ENCODE measurements at regions not wholly inside any gene's neighbourhood (a gene's known extent, or its start where the extent isn't known, plus 50 kb on each side); places are given as distances from the start of the nearest gene placed in this dataset.

DNA sequence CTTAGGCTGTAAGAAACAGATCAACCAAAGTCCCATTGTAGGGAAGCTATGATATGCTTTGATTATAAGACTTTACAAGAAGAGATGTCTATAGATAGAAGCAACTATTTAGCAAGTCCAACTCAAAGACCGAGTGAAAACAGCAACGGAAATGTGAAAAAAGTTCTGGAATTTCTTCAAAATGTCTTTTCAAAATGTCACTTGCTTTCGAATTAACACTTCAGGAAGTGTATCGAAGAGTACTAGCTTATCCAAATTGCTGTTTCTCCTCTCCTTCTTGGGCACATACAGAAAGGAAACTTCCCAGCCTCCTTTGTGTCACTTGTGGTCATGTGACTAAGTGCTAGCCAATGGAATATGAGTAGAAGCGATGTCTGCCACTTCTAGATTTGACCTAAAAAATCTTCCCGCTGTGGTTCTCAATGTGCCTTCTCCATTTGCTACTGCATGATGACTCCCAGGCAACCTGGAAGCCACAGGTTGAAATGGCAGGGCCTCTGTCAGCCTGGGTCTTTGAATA, 89.9 kb downstream of the TSEN15 start:
- no peak for DNase-seq

DNA sequence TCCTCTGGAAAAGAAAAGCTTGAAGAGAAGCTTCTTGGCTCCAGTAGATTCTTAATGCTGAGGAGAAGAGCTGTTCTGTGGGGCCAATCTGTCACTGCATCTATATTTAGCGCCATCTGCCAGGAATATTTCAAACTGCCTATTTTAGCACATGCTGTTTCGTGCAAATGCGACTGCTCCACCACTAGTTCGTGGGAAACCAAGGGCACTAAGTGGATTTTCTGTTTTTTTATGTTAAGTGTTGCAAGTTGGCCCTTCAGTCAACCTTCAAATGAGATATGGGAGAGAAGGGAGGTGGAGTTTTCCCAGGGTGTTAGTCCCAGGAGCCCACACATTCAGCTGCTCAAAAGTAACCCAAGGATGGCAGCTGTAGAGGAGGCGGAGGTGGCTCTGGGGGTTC, 91.9 kb downstream of the TSEN15 start:
- no peak for DNase-seq

DNA sequence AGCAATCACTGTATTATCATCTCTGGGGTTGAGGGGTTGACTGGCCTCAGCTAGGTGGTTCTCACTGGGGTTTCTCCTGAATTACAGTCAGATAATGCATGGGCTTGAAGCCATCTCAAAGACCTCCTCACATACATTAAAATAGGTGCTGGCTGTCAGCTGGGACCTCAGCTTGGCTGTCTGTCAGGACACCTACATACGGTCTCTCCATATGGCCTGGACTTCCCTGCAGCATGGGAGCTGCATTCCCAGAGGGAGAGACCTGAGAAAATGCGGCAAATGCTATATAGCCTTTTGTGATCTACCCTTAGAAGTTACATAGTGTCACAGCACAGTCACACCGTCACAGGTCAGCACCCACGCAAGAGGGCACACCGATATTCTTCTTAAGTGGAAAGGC, 93.6 kb downstream of the TSEN15 start:
- DNase-seq = no peak

DNA sequence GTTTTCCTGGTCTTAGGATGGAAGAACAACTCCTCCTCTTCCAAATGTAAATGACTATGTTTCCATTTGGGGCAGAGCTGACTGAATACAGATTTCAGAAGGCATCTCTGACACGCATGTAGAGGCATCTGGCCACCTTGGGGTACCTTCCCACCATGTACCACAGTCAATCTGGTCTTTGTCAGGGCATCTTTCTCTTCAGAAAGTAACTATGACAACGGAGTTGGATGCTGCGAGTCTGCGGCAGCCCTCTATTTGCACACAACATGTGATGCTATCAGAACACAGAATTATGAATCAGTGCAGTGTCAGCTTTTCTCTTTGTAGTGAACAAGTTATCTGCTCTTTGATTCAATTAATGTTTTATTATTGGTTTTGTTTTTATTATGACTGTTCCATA, 94.7 kb downstream of the TSEN15 start:
- DNase-seq = no peak

DNA sequence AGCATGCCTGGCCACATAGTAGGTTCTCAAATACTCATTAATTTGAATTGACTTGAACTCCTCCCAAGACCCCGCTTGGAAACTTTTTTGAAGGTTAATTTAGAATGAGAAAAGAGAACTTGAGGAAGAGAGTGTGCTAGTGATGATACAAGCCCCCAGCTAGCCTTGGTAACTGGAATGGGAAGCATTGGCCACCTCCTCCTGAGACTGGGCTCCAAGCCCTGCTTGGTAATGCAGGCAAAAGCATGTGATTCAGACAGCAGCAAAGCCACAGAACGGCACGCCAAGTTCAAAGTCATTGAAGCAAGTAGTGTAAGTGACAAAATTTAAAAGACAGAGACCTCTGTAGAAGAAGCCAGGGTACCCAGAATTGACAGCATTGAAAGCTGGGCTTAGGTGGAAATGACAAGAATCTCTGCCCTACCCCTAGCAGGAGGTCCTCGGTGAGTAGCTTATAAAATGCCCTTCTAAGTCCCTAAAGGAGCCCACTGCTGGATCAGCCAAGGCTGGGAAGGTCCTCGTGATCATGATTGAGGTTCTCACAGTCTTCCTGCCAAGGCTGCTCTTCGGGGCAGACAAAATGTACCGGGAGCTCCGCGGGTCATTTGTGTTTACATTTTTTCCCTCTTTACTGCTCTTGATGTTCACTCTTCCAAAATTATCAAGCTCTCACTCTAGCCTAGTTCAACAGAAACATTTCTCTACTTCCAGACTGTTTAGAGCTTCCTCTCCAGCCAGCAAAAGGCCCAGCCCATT, 99.4 kb downstream of the TSEN15 start:
- no peak for DNase-seq

DNA sequence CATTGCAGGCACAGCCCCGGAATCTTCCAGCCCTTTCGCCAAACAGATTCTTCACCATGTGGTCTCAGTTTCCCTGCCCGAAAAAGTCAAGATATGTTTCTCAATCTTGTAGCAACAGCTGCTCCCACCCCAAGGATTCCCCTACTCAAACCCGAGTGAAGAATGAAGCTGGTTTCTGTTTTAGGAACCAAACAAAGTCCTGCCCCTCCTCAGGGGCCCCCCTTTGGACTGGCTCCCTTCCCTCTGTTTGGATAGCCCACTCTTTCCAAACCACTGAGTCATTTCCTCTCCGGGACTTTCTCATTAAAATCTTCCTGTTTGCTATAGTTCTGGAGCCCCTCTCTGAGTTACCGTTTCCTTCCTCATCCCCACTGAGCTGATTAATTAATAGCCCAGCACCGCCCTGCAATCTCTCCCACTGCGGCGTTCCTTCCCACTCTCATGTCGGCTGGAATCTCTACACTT, 100.9 kb downstream of the TSEN15 start:
- DNase-seq = no peak

DNA sequence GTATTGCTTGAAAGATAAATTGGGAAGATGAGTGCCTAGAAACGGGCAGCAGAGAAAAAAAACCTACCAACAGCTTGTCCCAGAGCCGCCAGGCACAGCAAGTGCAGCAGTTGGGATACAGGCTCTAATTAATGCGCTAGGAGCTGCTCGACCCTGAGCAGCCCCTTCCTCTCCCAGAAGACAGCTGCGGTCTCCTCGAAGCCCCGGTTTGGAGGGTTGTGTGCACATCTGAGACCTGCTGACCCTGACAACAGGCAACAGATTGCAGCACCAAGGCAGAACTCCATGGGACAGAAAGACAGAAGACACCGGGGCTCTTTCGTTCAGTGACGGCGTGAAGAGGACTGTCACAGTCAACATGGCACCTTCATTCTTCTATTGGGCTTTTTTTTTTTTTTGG, 101.4 kb downstream of the TSEN15 start:
- DNase-seq = no peak

DNA sequence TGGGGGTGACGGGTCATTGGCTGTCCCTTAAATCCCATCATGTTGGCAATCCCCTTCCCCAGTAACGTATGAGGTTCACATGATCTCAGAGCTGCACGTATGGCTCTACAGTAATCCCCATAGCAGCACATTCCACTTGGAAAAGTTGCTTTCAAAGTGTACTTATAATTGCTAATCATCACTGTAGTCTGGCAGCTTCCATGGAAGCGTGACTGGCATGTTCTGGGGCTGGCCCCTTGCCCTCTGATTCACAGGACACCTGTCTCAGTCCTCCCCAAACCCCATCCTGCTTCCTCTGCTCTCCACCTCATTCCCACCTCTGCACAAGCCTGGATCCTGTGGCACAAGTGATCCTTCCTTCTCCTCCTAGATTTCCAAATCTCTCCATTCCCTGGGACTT, 102.2 kb downstream of the TSEN15 start:
- no peak for DNase-seq

DNA sequence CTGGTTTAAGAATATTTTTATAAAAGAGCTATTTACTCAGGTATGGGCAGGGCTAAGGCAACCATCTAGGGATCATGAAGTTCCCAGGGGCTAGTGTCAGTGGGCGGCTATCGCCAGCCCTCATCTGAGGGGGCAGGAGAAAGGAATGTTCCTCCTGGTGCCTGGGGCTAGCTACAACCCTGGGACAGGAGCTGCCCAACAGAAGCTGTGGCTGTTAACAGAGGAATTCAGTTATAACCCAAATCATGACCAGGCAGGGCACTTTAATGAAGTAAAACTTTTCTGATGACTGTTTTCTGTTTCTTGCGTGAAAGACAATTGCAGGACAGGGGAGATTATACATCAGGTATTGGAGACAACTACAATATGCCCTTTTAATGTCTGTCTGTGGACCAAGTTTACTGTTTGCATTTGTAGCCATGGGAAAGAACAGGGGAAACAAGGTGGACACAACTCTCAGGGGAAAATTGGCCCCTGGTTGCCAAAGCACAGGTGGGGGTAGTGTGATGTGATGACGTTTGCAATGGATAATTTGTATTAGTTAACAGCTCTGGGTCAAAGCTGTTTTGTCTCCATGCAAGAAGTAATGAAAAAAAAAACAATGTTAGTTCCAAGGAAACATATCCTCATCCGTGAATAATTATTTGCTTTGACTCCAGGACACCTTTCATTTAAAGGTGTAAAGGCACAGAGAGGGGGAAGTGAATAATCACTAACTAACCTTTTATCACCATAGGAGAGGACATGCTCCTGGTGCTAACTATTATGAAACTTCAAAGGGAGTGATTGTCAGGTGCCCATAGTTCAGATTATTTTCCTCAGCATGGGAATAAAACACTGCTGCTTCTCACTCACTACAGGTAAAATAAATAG, 105.2 kb downstream of the TSEN15 start:
- DNase-seq = no peak

DNA sequence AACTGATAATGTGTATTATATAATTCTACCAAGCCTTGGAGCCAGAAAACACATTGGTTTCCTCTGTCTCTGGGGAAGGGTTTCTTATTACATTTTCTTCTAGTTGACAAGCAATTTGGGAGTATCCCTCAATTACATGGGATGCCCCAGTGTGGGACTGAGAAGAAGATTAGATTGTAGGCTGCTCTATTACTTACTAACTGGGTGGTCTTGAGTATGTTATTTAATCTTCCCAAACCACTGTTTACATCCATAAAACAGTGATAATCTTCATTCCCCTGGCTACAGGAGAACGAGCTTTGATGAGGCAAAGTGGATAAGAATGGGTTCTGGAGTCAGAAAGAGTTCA, 105.8 kb downstream of the TSEN15 start:
- no peak for DNase-seq

DNA sequence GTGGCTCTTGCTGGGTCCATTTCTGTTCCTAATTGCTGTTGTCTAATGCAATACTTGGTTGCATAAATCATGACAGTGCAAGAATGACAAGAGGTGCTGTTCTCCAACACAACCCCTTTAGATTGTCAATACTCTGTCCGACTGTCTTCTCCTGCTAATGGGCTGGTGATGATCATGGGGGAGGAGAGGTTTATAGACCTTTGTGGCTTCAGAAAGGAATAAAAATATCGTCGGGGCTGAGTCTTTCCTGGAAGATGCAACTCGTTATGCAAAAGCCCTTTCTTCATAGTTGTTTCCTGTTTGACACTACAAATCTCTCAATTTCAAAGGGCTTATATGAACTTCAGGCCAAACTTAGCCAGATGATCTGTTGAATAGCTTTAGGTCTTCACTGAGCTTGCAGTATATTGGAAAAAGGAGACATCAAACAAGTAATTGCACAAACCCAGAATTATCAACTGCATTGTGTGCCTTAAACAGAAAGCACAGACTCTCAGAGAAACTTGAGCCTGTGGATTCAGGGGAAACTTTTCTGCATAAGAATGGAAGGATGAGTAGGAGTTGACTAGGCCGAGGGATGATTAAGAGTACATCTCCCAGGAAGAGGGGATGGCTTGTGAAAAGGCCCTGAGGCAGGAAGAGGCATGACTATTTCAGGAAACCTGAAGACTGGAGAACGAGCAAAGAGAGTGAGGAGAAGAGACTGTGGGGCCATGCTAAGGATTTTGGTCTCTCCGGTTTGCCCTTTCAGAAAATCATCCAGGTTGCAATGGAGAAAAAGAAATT, 107.6 kb downstream of the TSEN15 start:
- DNase-seq = no peak

DNA sequence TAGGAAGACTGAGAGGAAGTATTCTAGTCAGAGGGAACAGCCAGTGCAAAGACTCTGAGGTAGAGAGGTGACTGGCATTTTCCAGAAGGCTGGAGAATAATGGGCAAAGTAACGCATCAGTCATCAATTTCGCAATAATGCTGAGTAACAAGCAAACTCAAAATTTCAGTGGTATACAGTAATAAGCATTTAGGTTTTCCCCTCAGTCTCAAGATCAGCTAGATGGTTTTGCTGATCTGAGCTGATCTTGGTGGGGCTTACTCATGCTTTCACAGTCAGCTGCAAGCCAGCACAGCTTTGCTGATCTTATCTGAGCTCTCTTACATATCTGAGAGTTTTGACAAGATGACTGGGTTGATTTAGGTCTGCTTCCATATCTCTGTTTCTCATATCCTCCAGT, 108.7 kb downstream of the TSEN15 start:
- DNase-seq = no peak

DNA sequence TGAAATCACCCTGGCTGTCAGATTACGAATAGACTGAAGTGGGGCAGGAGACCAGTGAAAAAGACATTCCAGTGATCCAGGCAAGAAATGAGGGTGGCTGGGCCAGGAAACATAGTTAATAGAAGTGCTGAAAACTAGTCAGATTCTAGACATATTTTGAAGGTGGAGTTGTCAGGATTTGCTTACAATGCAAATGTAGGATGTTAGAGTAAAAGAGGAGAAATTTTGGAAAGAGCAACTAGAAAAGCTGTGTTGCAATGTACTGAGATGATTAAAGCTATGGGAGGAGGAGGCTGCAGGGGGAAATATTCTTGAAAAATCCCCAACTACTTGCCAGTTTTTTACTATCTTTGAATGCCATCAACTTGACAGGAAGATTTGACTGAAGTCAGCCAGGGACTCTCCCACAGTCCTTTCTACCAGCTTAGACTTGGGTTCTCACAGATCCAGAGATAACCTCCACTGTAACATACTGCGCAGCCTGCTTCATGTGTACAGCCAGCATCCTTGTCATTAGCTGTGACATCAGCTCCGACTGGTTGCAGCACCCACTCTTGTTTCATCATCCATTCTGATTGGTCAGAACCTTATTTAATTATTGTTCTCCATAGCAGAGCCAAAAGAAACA, 109.7 kb downstream of the TSEN15 start:
- no peak for DNase-seq

DNA sequence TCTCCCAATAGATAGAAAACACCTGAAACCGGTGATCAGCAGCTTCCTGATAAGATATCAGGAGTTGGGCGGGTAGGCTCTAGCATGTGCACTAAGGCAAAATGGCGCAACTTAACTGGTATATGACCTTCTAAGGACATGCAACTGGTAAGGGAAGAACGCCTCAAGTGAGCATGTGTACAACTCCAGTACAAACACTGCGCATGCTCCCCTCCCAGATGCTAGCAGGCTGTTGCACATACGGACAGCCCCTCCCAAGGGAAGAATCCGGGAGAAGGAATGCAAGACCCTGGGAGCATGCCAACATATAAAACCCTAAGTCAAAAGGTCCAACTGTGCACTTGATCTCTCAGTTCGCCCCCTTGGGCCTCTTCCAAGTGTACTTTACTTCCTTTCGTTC, 110.8 kb downstream of the TSEN15 start:
- DNase-seq = no peak

DNA sequence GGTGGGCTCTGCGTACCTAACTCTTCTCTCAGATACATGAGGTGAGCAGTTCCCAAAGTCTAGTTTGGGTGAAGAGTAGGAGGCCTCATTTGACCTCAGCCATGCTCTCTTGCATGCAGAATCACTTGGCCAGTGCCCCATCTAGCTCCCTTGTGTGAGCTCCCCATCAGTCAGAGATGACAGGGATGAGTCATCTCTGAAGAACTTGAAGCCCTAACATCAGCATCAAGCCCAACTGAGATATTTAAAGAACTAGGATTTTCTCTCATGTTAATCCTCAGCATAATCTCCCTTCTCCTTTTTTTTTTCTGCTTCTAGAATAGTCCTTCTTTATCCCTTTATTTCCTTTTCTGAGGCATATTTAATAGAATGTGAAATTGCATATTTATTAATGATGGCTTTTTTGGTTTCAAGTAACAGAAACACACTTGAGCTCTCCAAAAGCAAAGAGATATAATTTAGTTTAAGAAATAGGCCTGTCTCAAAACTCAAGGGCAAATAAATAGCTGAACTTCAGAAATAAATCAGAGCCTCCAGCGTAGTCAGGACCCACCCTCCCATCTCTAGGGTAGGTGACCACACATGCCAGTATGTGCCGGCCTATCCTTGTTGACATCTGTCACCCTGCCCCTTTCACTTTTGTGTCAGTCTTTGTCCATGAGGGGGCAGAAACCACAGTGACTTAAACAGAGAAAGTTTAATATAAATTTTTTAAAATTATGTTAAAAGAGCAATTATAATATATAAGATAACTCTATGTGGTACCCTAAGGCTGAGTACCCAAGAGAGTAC, 112.3 kb downstream of the TSEN15 start:
- DNase-seq = no peak

DNA sequence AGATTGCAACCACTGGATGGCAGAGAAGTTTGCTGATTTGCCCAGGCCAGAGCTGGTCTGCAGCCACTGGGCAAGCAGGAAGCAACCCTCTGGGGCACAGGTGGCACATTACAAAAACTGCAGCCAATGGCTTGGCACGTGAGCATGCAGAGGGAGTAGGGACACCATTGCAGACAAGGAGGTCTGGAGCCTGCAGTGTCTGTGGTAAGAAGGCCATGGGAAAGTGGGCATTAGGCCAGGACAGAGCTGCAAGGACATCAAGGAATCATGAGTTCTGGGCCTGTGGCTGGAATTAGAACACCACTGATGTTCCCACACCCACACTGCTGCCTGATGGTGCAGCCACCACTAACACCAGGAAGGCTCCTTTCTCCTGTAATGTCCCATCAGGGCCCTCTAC, 113.0 kb downstream of the TSEN15 start:
- no peak for DNase-seq

DNA sequence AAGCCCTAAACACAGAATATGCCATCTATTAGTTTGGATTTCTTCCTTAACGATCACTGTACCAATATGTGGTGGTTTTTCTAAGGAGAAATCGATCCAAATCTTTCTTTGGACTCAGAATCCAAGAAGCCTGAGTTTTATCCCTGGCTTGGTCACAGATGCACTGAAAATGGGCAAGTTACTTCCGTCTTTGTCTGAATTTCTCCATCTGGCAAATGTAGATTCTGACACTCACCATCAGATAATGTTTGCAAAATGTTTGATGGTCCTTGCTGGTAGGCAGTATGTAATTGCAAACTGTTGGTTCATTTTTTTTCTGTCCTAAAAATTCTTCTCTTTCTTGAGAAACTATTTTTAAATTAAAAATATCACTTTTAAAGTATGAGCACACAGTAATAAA, 115.0 kb downstream of the TSEN15 start:
- no peak for DNase-seq

DNA sequence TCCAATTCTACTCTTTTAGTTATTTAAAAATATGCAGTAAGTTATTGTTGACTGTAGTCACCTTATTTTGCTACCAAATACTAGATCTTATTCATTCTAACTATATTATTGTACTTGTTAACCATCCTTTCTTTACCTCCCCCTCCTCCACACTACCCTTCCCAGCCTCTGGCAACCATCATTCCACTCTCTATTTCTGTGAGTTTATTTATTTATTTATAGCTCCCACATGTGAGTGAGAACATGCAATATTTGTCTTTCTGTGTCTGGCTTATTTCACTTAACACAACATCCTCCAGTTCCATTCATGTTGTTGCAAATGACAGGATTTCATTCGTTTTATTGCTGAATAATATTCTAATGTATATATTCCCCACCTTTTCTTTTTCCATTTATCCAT, 115.8 kb downstream of the TSEN15 start:
- DNase-seq = no peak

DNA sequence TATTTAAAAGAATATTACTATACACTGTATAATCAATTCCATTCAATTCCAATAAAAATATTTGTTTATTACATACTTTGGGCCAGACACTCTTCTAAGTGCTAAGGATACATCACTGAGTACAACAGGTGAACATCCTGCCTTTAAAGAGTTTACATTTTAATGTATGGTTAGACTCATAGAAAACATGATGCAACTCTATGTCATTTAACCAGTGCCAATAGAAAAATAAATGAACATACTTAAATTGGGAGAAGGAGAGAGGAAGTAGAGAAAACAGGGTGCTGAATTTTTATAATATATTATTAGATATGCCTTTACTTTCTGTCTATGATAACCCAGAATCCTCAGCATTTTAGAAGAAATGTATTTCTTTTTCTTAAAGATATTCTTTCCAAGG, 119.2 kb downstream of the TSEN15 start:
- no peak for DNase-seq

DNA sequence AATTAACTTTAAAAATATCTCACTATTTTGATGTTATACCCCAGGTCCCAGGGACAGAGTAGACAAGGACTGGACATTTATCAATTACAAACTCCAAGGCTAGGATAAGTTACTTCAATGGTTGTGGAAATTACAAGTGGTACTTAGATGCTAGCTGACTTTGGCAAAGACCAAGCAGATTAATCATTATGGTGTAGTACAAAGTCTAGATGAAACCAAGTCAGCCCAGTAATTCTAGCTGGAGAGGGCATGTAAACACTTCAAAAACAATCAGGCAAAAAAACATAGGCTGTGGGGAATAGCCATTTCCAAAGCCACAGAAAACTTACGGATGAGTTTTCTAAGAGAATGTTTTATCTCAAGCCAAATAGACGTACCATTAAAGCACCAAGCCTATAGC, 124.5 kb downstream of the TSEN15 start:
- DNase-seq = no peak

DNA sequence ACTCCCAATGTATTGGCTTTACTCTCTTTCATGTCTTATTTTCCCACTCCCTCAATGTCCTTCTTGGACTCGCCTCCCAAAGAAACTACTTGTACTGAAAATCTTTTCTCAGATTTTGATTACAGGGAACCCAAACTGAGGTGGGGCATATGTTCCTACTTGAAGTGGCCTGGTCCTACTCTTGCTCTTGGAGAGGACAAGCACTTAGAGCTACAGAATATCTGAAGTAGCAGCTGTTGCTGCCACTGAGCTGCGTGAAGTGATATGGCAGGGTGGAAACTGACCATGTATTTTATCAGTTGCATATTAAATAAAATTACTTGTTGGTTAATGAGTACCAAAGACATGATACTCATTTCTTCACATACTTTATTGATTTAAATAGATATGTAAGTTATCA, 129.5 kb downstream of the TSEN15 start:
- no peak for DNase-seq

DNA sequence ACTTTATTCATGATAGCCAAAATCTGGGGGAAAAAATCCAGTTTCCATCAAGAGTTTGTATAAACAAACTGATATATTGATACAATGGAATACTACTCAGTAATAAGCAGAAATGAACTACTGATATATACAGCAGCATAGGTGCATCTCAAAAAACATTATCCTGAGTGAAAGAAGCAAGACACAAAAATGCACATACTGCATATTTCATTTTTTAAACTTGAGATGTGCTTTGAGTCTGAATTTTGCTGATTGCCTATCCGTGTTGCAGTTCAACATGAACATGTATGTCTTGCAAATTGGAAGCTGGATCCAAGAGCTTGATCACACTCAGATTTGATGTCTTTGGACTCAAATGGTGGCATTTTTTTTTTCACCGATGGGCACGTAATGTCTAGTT, 132.4 kb downstream of the TSEN15 start:
- no peak for DNase-seq

Measured in NCI-H2029 (cell line).